Esophagus (tissue), 2 donors: ENCODE measurements at regions not wholly inside any gene's neighbourhood (a gene's known extent, or its start where the extent isn't known, plus 50 kb on each side); places are given as distances from the start of the nearest gene placed in this dataset.

Experiments
- H3K27ac ChIP-seq, 2 donors: one replicate each; pipeline ENCODE4 v1.5.1; 2013; ENCODE audit warnings: low read depth in 2 of 2, mild to moderate bottlenecking in 2 of 2, inconsistent platforms in 1 of 2, low read length in 1 of 2, moderate library complexity in 1 of 2
- H3K27me3 ChIP-seq, 2 donors: one replicate each; pipeline ENCODE4 v1.6.1; 2013; ENCODE audit warnings: low read length in 2 of 2, control low read depth in 1 of 2, mild to moderate bottlenecking in 1 of 2; ENCODE audit not compliant: insufficient read depth in 2 of 2, control insufficient read depth in 1 of 2
- H3K36me3 ChIP-seq, 2 donors: one replicate each; pipeline ENCODE4 v1.6.1; 2013; ENCODE audit warnings: low read length in 1 of 2; ENCODE audit not compliant: control insufficient read depth in 2 of 2, insufficient read depth in 2 of 2
- H3K4me1 ChIP-seq, 2 donors: one replicate each; pipeline ENCODE4 v1.6.1; 2013; ENCODE audit warnings: low read length in 1 of 2; ENCODE audit not compliant: control insufficient read depth in 2 of 2, insufficient read depth in 2 of 2
- H3K4me3 ChIP-seq, 2 donors: one replicate each; pipeline ENCODE4 v1.5.1; 2013; ENCODE audit warnings: low read length in 2 of 2, mild to moderate bottlenecking in 2 of 2, low read depth in 1 of 2, moderate library complexity in 1 of 2
- H3K9me3 ChIP-seq, 2 donors: one replicate each; pipeline ENCODE4 v1.6.1; 2013; ENCODE audit warnings: mild to moderate bottlenecking in 2 of 2, low read depth in 1 of 2, low read length in 1 of 2, moderate library complexity in 1 of 2; ENCODE audit not compliant: control insufficient read depth in 2 of 2, insufficient read depth in 1 of 2
- WGBS, 2 donors: extraction: QIAGEN DNeasy Blood & Tissue Kit; methylation state at CpG; one replicate each; pipeline ENCODE4 v1.1.7; 2013; 5-methylcytosine and 5-hydroxymethylcytosine counted together
- donor health status: healthy with polysubstance abuse.
- donor health status: Bipolar disorder and iron deficiency.

GRCh38 chr15:38658431-38658830, 93.8 kb upstream of the RASGRP1 start:
- 81 to 83% methylated on average over 5 of the region's 5 CpGs for WGBS, 2 donors
- no peaks in the 10 kb centered on the region for H3K4me1 ChIP-seq
- H3K36me3 ChIP-seq: no peaks in the 10 kb centered on the region
- no peak overlapping the region for H3K4me3 ChIP-seq
- H3K27ac ChIP-seq: no peak overlapping the region
- no peaks in the 10 kb centered on the region for H3K27me3 ChIP-seq
- no peaks in the 10 kb centered on the region for H3K9me3 ChIP-seq

- Histone ChIP-seq H3K9me3 (no peaks in the 10 kb centered on the region), H3K27ac (no peak overlapping the region), H3K4me1 (no peaks in the 10 kb centered on the region), H3K27me3 (no peaks in the 10 kb centered on the region), H3K36me3 (no peaks in the 10 kb centered on the region), H3K4me3 (no peak overlapping the region)
- WGBS, 2 donors: 48 to 73% methylated on average over 1 of the region's 1 CpG
These were observed 96.1 kb upstream of the RASGRP1 start for GRCh38 chr15:38660738-38661137.

- 85 to 87% methylated on average over 5 of the region's 5 CpGs for WGBS, 2 donors
- Histone ChIP-seq H3K36me3 (no peaks in the 10 kb centered on the region), H3K4me1 (no peaks in the 10 kb centered on the region), H3K4me3 (no peak overlapping the region), H3K9me3 (no peaks in the 10 kb centered on the region), H3K27ac (no peak overlapping the region), H3K27me3 (no peaks in the 10 kb centered on the region)
These were observed 97.6 kb upstream of the RASGRP1 start for GRCh38 chr15:38662033-38662802.

- no peaks in the 10 kb centered on the region for H3K9me3 ChIP-seq
- H3K4me1 ChIP-seq: no peaks in the 10 kb centered on the region
- 93 to 96% methylated on average over 2 of the region's 2 CpGs for WGBS, 2 donors
These were observed 98.2 kb upstream of the RASGRP1 start for GRCh38 chr15:38662805-38663204.

GRCh38 chr15:38665586-38666305, 101.1 kb upstream of the RASGRP1 start:
- Histone ChIP-seq H3K4me3 (no peak overlapping the region), H3K36me3 (no peaks in the 10 kb centered on the region), H3K27me3 (no peaks in the 10 kb centered on the region), H3K27ac (no peak overlapping the region), H3K9me3 (no peaks in the 10 kb centered on the region), H3K4me1 (peaks cover 0 to 2% of the 10 kb centered on the region in 2 donors)
- WGBS, 2 donors: 86 to 89% methylated on average over 3 of the region's 3 CpGs

More at GRCh38 chr15:38662805-38663204, 98.2 kb upstream of the RASGRP1 start:
- Histone ChIP-seq H3K27me3 (no peaks in the 10 kb centered on the region), H3K27ac (no peak overlapping the region), H3K36me3 (no peaks in the 10 kb centered on the region), H3K4me3 (no peak overlapping the region)

GRCh38 chr15:38666865-38667510, 102.4 kb upstream of the RASGRP1 start:
- WGBS, 2 donors: 43 to 71% methylated on average over 4 of the region's 4 CpGs
- no peaks in the 10 kb centered on the region for H3K36me3 ChIP-seq

GRCh38 chr15:38667890-38668850, 103.6 kb upstream of the RASGRP1 start:
- no peak overlapping the region for H3K27ac ChIP-seq
- H3K4me1 ChIP-seq: peaks cover 0 to 2% of the 10 kb centered on the region in 2 donors
- H3K27me3 ChIP-seq: no peaks in the 10 kb centered on the region
- no peaks in the 10 kb centered on the region for H3K9me3 ChIP-seq
- H3K36me3 ChIP-seq: no peaks in the 10 kb centered on the region
- no peak overlapping the region for H3K4me3 ChIP-seq
- 80 to 82% methylated on average over 5 of the region's 5 CpGs for WGBS, 2 donors

More at GRCh38 chr15:38666865-38667510, 102.4 kb upstream of the RASGRP1 start:
- Histone ChIP-seq H3K4me3 (no peak overlapping the region), H3K27me3 (no peaks in the 10 kb centered on the region), H3K9me3 (no peaks in the 10 kb centered on the region), H3K4me1 (peaks cover 0 to 2% of the 10 kb centered on the region in 2 donors), H3K27ac (no peak overlapping the region)

GRCh38 chr15:38668898-38669391, 104.3 kb upstream of the RASGRP1 start:
- no peak overlapping the region for H3K27ac ChIP-seq
- H3K4me1 ChIP-seq: peaks cover 0 to 2% of the 10 kb centered on the region in 2 donors
- no peaks in the 10 kb centered on the region for H3K27me3 ChIP-seq
- no peak overlapping the region for H3K4me3 ChIP-seq
- H3K9me3 ChIP-seq: no peaks in the 10 kb centered on the region
- WGBS, 2 donors: 32 to 39% methylated on average over 8 of the region's 8 CpGs
- H3K36me3 ChIP-seq: no peaks in the 10 kb centered on the region
